ENCODE measurements at regions not wholly inside any gene's neighbourhood (a gene's known extent, or its start where the extent isn't known, plus 50 kb on each side); places are given as distances from the start of the nearest gene placed in this dataset.

- TF ChIP-seq CTCF (IDR thresholded peaks at IDR 0.05 in 2 of 3, conservative IDR thresholded peaks at IDR 0.05 in 1 of 3; ENCODE audit: control insufficient read depth in 2 of 3, extremely low read depth in 1 of 3, insufficient read depth in 1 of 3, low read depth in 3 of 3, low read length in 3 of 3): no peak
- TF ChIP-seq BRCA1 (IDR thresholded peaks at IDR 0.05; ENCODE audit: low read depth, low read length): no peak
- TF ChIP-seq EZH2 (IDR thresholded peaks at IDR 0.05; ENCODE audit: borderline replicate concordance, control insufficient read depth, low read depth, low read length): no peak
- no peak for TF ChIP-seq EGR1 (IDR thresholded peaks at IDR 0.05; ENCODE audit: borderline replicate concordance in 1 of 2, low read depth in 2 of 2, low read length in 2 of 2)
- no peak for TF ChIP-seq RBBP5 (conservative IDR thresholded peaks at IDR 0.05)
Measured at GRCh38 chr10:10540398-10540797, 477.3 kb upstream of the CELF2 start.
